MG63 (cell line): ENCODE measurements at regions not wholly inside any gene's neighbourhood (a gene's known extent, or its start where the extent isn't known, plus 50 kb on each side); places are given as distances from the start of the nearest gene placed in this dataset.

Experiments used
- DNase-seq: peaks from one replicate; pipeline ENCODE4 v3.0.0-alpha.2; 2020
- H3K27me3 ChIP-seq: fragments of 250-450 bp; sonication (Bioruptor Pico); 2 replicates; pipeline ENCODE4 v1.5.1; 2020; ENCODE audit warnings: mild to moderate bottlenecking, moderate library complexity
- H3K36me3 ChIP-seq: fragments of 250-450 bp; sonication (Bioruptor Pico); 2 replicates; pipeline ENCODE4 v1.5.1; 2020; ENCODE audit warnings: mild to moderate bottlenecking, moderate library complexity
- H3K4me3 ChIP-seq: fragments of 250-450 bp; sonication (Bioruptor Pico); 2 replicates; pipeline ENCODE4 v1.5.1; 2020; ENCODE audit warnings: mild to moderate bottlenecking, moderate library complexity
- H3K9me3 ChIP-seq: fragments of 250-450 bp; sonication (Bioruptor Pico); 2 replicates; pipeline ENCODE4 v1.5.1; 2020; ENCODE audit warnings: mild to moderate bottlenecking, moderate library complexity

- Histone ChIP-seq H3K4me3 (no peak overlapping the region), H3K36me3 (no peaks in the 10 kb centered on the region), H3K27me3 (no peaks in the 10 kb centered on the region), H3K9me3 (no peaks in the 10 kb centered on the region)
- DNase-seq = no peak
These were observed 161.1 kb upstream of the ROBO1 start for GRCh38 chr3:79928687-79929408.

- DNase-seq = no peak
- no peaks in the 10 kb centered on the region for H3K9me3 ChIP-seq
- H3K36me3 ChIP-seq = no peaks in the 10 kb centered on the region
- no peak overlapping the region for H3K4me3 ChIP-seq
- H3K27me3 ChIP-seq = no peaks in the 10 kb centered on the region
These were observed 158.7 kb upstream of the ROBO1 start for GRCh38 chr3:79926522-79926921.

GRCh38 chr3:79922633-79923032 is 154.8 kb upstream of the ROBO1 start:
- no peak for DNase-seq
- no peak overlapping the region for H3K4me3 ChIP-seq
- H3K36me3 ChIP-seq = no peaks in the 10 kb centered on the region

GRCh38 chr3:79917561-79917960 is 149.8 kb upstream of the ROBO1 start:
- H3K4me3 ChIP-seq = no peak overlapping the region
- DNase-seq = no peak
- H3K9me3 ChIP-seq = no peaks in the 10 kb centered on the region
- no peaks in the 10 kb centered on the region for H3K27me3 ChIP-seq
- no peaks in the 10 kb centered on the region for H3K36me3 ChIP-seq

More at GRCh38 chr3:79922633-79923032, 154.8 kb upstream of the ROBO1 start:
- no peaks in the 10 kb centered on the region for H3K27me3 ChIP-seq
- no peaks in the 10 kb centered on the region for H3K9me3 ChIP-seq

DNA sequence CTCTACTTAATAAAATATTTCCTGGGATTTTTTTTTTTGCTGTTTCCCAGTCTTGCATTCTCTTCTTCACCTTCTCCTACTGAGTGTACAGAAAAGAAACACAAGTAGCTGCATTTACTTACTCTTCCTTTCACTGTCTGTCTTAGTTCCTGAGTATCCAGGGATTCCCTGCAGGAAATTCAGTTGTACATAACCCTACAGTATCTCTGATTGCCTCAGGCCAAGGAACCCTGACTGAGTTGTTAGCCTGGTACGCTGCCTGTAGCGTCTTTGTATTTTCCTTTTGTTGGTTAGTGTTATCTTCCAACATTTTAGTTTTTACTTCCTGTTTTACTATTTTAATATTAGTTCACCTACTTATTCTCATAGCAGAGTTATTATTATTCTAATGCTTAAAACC is 142.5 kb upstream of the ROBO1 start:
- Histone ChIP-seq H3K4me3 (no peak overlapping the region), H3K9me3 (no peaks in the 10 kb centered on the region), H3K27me3 (no peaks in the 10 kb centered on the region), H3K36me3 (no peaks in the 10 kb centered on the region)
- DNase-seq = no peak

DNA sequence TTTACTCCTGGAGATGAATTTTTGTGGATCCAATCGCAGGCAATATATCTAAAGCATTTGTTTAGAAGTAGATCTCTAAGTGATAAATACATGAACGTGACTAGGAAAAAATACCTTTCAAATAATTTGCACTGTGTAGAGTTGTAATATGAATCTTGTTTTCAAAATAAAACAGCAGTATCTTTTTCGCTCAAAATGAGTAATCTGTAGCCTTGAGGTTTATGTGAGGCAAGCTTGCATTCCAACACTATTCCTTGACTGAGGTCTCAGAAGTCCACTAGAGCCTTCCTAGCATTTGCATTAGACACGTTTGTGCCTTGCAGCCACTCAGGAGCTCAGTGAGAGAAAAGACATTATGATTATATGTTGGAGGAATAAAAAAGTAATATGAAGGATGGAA is 138.3 kb upstream of the ROBO1 start:
- no peak for DNase-seq
- no peaks in the 10 kb centered on the region for H3K9me3 ChIP-seq
- no peak overlapping the region for H3K4me3 ChIP-seq
- H3K36me3 ChIP-seq = no peaks in the 10 kb centered on the region
- no peaks in the 10 kb centered on the region for H3K27me3 ChIP-seq

DNA sequence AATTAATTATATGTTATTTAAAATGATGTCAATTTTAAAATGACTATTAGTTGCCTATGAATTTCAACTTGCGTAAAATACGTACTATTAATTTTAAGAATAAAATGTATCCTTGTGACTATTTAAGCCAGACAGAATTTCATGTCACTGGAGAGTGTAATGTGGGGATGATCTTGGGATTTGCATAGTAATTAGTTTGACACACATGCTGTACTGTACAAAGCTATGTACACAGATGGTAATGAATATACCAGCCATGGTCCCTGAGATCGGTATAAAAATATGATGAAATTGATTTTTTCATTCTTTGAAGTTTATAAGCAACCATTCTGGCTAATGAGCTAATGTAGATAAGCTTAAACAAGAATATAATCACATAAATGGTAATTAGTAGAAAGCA is 134.4 kb upstream of the ROBO1 start:
- H3K4me3 ChIP-seq = no peak overlapping the region
- no peaks in the 10 kb centered on the region for H3K36me3 ChIP-seq
- no peaks in the 10 kb centered on the region for H3K9me3 ChIP-seq
- DNase-seq = no peak
- no peaks in the 10 kb centered on the region for H3K27me3 ChIP-seq

GRCh38 chr3:79898907-79899306 is 131.1 kb upstream of the ROBO1 start:
- Histone ChIP-seq H3K9me3 (no peaks in the 10 kb centered on the region), H3K27me3 (no peaks in the 10 kb centered on the region)
- no peak for DNase-seq

DNA sequence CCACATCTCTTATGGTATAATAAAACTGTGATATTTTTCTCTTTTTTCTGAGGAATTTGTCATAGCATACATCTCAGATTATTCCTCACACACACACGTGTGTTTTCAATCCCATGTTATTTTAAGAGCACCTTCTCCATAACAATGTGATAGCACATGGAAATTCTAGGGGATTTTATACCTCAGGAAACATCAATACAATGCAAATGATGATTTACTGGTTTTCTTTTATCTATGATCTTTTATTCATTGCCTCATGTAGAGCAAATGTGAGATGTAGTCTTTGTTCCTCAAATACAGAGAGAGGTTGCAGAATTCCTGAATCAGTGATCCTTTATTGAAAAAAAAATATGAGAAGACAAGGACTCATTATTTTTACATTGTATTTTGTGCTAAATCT is 128.3 kb upstream of the ROBO1 start:
- Histone ChIP-seq H3K27me3 (no peaks in the 10 kb centered on the region), H3K36me3 (no peaks in the 10 kb centered on the region), H3K4me3 (no peak overlapping the region), H3K9me3 (no peaks in the 10 kb centered on the region)
- no peak for DNase-seq

More at GRCh38 chr3:79898907-79899306, 131.1 kb upstream of the ROBO1 start:
- Histone ChIP-seq H3K4me3 (no peak overlapping the region), H3K36me3 (no peaks in the 10 kb centered on the region)

DNA sequence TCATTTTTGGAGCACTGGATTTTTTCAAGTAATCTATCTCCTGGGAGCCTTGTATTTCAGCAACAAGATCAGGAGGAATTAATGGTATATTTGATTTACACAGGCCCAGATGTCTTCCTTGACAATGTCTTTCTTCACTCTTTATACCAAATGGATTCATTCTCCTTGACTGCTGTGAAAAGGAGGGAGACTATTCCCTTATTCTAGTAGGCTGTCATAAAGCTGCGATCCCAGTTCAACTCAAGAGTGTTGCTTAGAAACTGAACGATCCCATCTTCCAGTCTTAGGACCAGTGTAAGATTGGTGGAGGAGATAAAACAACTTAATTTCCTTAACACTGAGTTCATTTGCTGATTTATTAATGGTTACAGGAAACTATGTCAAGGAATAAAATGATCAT is 119.4 kb upstream of the ROBO1 start:
- DNase-seq = no peak
- H3K9me3 ChIP-seq = no peaks in the 10 kb centered on the region
- H3K4me3 ChIP-seq = no peak overlapping the region
- H3K36me3 ChIP-seq = no peaks in the 10 kb centered on the region
- no peaks in the 10 kb centered on the region for H3K27me3 ChIP-seq

- H3K9me3 ChIP-seq = no peaks in the 10 kb centered on the region
- H3K27me3 ChIP-seq = no peaks in the 10 kb centered on the region
- H3K36me3 ChIP-seq = no peaks in the 10 kb centered on the region
- no peak for DNase-seq
- no peak overlapping the region for H3K4me3 ChIP-seq
These were observed 118.4 kb upstream of the ROBO1 start for GRCh38 chr3:79886204-79886603.

GRCh38 chr3:79885407-79885806 is 117.6 kb upstream of the ROBO1 start:
- Histone ChIP-seq H3K4me3 (no peak overlapping the region), H3K27me3 (no peaks in the 10 kb centered on the region), H3K36me3 (no peaks in the 10 kb centered on the region), H3K9me3 (no peaks in the 10 kb centered on the region)
- no peak for DNase-seq

GRCh38 chr3:79884354-79884753 is 116.6 kb upstream of the ROBO1 start:
- Histone ChIP-seq H3K27me3 (no peaks in the 10 kb centered on the region), H3K9me3 (no peaks in the 10 kb centered on the region), H3K4me3 (no peak overlapping the region), H3K36me3 (no peaks in the 10 kb centered on the region)
- no peak for DNase-seq

DNA sequence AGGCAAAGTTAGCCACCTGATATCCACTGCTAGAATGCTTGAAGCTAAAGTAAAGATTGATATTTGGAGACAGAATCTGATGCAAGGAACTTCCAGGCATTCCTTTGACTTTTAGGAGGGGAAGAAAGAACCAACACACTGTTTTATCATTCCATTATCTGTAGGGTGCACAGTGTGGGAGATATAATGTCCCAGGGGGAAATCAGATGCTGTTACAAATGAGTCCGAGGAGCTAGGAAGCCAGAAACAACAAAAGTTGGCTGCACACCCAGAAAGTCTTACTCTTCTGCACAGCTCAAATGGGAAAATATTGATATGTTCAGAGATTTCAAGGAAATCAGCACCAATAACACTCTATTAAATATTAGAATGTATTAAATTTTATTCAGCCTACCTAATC is 113.6 kb upstream of the ROBO1 start:
- H3K27me3 ChIP-seq = no peaks in the 10 kb centered on the region
- no peak overlapping the region for H3K4me3 ChIP-seq
- no peaks in the 10 kb centered on the region for H3K9me3 ChIP-seq
- DNase-seq = no peak
- no peaks in the 10 kb centered on the region for H3K36me3 ChIP-seq

- DNase-seq = no peak
- Histone ChIP-seq H3K36me3 (no peaks in the 10 kb centered on the region), H3K27me3 (no peaks in the 10 kb centered on the region), H3K9me3 (no peaks in the 10 kb centered on the region), H3K4me3 (no peak overlapping the region)
These were observed 110.9 kb upstream of the ROBO1 start for GRCh38 chr3:79878708-79879107.

DNA sequence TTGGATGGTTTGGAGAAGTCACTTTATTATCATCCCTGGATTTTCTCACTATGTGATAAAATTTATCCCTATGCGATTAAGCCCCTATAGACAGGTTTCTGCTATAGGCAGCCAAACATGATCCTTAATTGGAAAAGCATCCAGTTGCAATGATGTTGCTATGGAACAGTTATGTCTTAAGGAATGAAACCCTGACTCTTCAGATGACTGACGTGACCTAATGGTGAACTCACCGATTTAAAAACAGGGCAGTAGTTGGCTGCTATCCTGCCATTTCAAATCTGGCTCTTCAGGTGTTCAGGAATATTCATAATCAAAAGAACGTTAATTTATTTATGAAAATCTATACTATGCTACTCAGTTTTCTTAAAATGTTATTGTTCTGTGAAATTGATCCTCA is 106.8 kb upstream of the ROBO1 start:
- DNase-seq = no peak
- Histone ChIP-seq H3K27me3 (no peaks in the 10 kb centered on the region), H3K9me3 (no peaks in the 10 kb centered on the region), H3K36me3 (no peaks in the 10 kb centered on the region), H3K4me3 (no peak overlapping the region)

- Histone ChIP-seq H3K27me3 (no peaks in the 10 kb centered on the region), H3K36me3 (no peaks in the 10 kb centered on the region), H3K9me3 (no peaks in the 10 kb centered on the region), H3K4me3 (no peak overlapping the region)
- DNase-seq = no peak
These were observed 104.7 kb upstream of the ROBO1 start for GRCh38 chr3:79872483-79872882.

- no peak for DNase-seq
- Histone ChIP-seq H3K9me3 (no peaks in the 10 kb centered on the region), H3K27me3 (no peaks in the 10 kb centered on the region), H3K4me3 (no peak overlapping the region), H3K36me3 (no peaks in the 10 kb centered on the region)
These were observed 103.9 kb upstream of the ROBO1 start for GRCh38 chr3:79871656-79872055.

- H3K36me3 ChIP-seq = no peaks in the 10 kb centered on the region
- H3K4me3 ChIP-seq = no peak overlapping the region
- no peaks in the 10 kb centered on the region for H3K27me3 ChIP-seq
- DNase-seq = no peak
- H3K9me3 ChIP-seq = no peaks in the 10 kb centered on the region
These were observed 102.5 kb upstream of the ROBO1 start for GRCh38 chr3:79870313-79870620.
